ENCODE measurements at regions not wholly inside any gene's neighbourhood (a gene's known extent, or its start where the extent isn't known, plus 50 kb on each side); places are given as distances from the start of the nearest gene placed in this dataset.
"Not testable (repeated sequence)": the region's sequence is repeated elsewhere in the genome, so short reads cannot be mapped to it uniquely, and the experiment has no call there.

DNA sequence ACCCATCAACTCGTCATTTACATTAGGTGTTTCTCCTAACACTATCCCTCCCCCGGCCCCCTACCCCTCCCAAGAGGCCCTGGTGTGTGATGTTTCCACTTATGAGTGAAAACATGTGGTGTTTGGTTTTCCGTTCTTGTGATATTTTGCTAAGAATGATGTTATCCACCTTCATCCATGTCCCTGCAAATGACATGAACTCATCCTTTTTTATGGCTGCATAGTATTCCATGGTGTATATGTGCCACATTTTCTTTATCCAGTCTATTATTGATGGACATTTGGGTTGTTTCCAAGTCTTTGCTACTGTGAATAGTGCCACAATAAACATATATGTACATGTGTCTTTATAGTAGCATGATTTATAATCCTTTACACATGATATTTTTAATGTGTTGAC lies 1914.8 kb upstream of the RAG2 start:
- H3K27me3 ChIP-seq (replicated peaks in 1 of 2; ENCODE audit: control insufficient read depth in 2 of 2, extremely low read depth in 1 of 2, insufficient read depth in 2 of 2, low read length in 1 of 2); H3K27ac Mint-ChIP-seq; H3K4me1 ChIP-seq (ENCODE audit: control insufficient read depth in 1 of 2, extremely low read depth in 1 of 2, insufficient read depth in 2 of 2, low read length in 2 of 2); CTCF ChIA-PET; H3K36me3 Mint-ChIP-seq; POLR2A ChIA-PET; DNase-seq; H3K27ac ChIP-seq (ENCODE audit: low read length); H3K4me3 ChIP-seq (ENCODE audit: control insufficient read depth in 1 of 2, extremely low read depth in 1 of 2, low read length in 1 of 2); H3K27me3 Mint-ChIP-seq; ATAC-seq (replicated peaks in 1 of 4); H3K9me3 ChIP-seq; H3K36me3 ChIP-seq (ENCODE audit: control insufficient read depth in 2 of 2, extremely low read depth in 1 of 2, insufficient read depth in 1 of 2, low read length in 1 of 2); H3K4me3 Mint-ChIP-seq; H3K4me1 Mint-ChIP-seq: not testable (repeated sequence)
- no CpG with 5 or more reads among the region's 3 CpGs for WGBS (ENCODE audit: insufficient coverage)
- H3K9me3 Mint-ChIP-seq = peaks cover 12 to 24% (median 13%) of the 10 kb centered on the region in 3 donors

GRCh38 chr11:38510041-38510440 lies 1912.0 kb upstream of the RAG2 start:
- Mint-ChIP-seq H3K36me3 (no peaks in the 10 kb centered on the region), H3K4me3 (no peak overlapping the region), H3K27me3 (no peaks in the 10 kb centered on the region), H3K27ac (no peak overlapping the region), H3K4me1 (no peaks in the 10 kb centered on the region), H3K9me3 (peaks cover 0 to 21% (median 12%) of the 10 kb centered on the region in 3 donors)
- H3K27me3 ChIP-seq (replicated peaks in 1 of 2; ENCODE audit: control insufficient read depth in 2 of 2, extremely low read depth in 1 of 2, insufficient read depth in 2 of 2, low read length in 1 of 2) = no peaks in the 10 kb centered on the region
- no peak overlapping the region for H3K4me3 ChIP-seq (ENCODE audit: control insufficient read depth in 1 of 2, extremely low read depth in 1 of 2, low read length in 1 of 2)
- ChIA-PET POLR2A (no interaction called here), CTCF (no interaction called here)
- ATAC-seq (replicated peaks in 1 of 4) (no peak), DNase-seq (no peak)
- no peaks in the 10 kb centered on the region for H3K9me3 ChIP-seq
- no peaks in the 10 kb centered on the region for H3K4me1 ChIP-seq (ENCODE audit: control insufficient read depth in 1 of 2, extremely low read depth in 1 of 2, insufficient read depth in 2 of 2, low read length in 2 of 2)
- WGBS (ENCODE audit: insufficient coverage) = no CpG with 5 or more reads among the region's 2 CpGs
- no peaks in the 10 kb centered on the region for H3K36me3 ChIP-seq (ENCODE audit: control insufficient read depth in 2 of 2, extremely low read depth in 1 of 2, insufficient read depth in 1 of 2, low read length in 1 of 2)
- H3K27ac ChIP-seq (ENCODE audit: low read length) = no peak overlapping the region

DNA sequence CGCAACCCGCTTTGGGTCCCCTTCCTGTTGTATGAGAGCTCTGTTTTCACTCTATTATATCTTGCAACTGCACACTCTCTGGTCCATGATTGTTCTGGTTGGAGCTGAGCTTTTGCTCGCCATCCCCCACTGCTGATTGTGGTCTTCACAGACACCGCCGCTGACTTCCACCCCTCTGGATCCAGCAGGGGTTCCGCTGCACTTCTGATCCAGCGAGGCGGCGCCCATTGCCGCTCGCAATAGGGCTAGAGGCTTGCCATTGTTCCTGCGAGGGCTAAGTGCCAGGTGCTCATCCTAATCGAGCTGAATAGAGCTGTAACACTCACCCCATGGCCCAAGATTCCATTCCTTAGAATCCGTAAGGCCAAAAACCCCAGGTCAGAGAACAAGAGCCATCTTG lies 1905.8 kb upstream of the RAG2 start:
- ATAC-seq (replicated peaks in 1 of 4) (no peak), DNase-seq (no peak)
- H3K27me3 ChIP-seq (replicated peaks in 1 of 2; ENCODE audit: control insufficient read depth in 2 of 2, extremely low read depth in 1 of 2, insufficient read depth in 2 of 2, low read length in 1 of 2) = no peaks in the 10 kb centered on the region
- 92% methylated on average over 13 of the region's 14 CpGs for WGBS (ENCODE audit: insufficient coverage)
- H3K9me3 ChIP-seq = no peaks in the 10 kb centered on the region
- no peak overlapping the region for H3K4me3 Mint-ChIP-seq
- H3K27me3 Mint-ChIP-seq = no peaks in the 10 kb centered on the region
- H3K4me1 ChIP-seq (ENCODE audit: control insufficient read depth in 1 of 2, extremely low read depth in 1 of 2, insufficient read depth in 2 of 2, low read length in 2 of 2) = no peaks in the 10 kb centered on the region
- CTCF ChIA-PET = no interaction called here
- H3K36me3 Mint-ChIP-seq = no peaks in the 10 kb centered on the region
- H3K4me1 Mint-ChIP-seq = no peaks in the 10 kb centered on the region
- no peak overlapping the region for H3K4me3 ChIP-seq (ENCODE audit: control insufficient read depth in 1 of 2, extremely low read depth in 1 of 2, low read length in 1 of 2)
- H3K27ac Mint-ChIP-seq = no peak overlapping the region
- no peak overlapping the region for H3K27ac ChIP-seq (ENCODE audit: low read length)
- POLR2A ChIA-PET = no interaction called here
- H3K9me3 Mint-ChIP-seq = peaks cover 6 to 31% (median 12%) of the 10 kb centered on the region in 3 donors
- no peaks in the 10 kb centered on the region for H3K36me3 ChIP-seq (ENCODE audit: control insufficient read depth in 2 of 2, extremely low read depth in 1 of 2, insufficient read depth in 1 of 2, low read length in 1 of 2)

DNA sequence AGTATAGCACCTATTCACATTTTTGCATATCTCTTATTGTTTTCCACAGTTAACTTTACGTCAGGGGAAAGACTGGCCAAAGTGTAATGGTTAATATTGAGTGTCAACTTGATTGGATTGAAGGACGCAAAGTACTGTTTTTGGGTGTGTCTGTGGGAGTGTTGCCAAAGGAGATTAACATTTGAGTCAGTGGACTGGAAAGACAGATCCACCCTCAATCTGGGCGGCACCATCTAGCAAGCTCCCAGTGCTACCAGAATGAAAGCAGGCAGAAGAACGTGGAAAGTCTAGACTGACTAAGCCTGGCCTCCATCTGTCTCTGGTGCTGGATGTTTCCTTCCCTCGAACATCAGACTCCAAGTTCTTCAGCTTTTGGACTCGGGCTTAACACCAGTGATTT lies 1900.7 kb upstream of the RAG2 start:
- DNase-seq (no peak), ATAC-seq (replicated peaks in 1 of 4) (no peak)
- WGBS (ENCODE audit: insufficient coverage) = 76% methylated on average over 4 of the region's 6 CpGs
- Mint-ChIP-seq H3K27ac (no peak overlapping the region), H3K27me3 (no peaks in the 10 kb centered on the region), H3K4me1 (no peaks in the 10 kb centered on the region), H3K9me3 (peaks cover 15 to 30% (median 15%) of the 10 kb centered on the region in 3 donors), H3K36me3 (no peaks in the 10 kb centered on the region), H3K4me3 (no peak overlapping the region)
- ChIA-PET POLR2A (no interaction called here), CTCF (no interaction called here)
- no peak overlapping the region for H3K4me3 ChIP-seq (ENCODE audit: control insufficient read depth in 1 of 2, extremely low read depth in 1 of 2, low read length in 1 of 2)
- H3K9me3 ChIP-seq = no peaks in the 10 kb centered on the region
- no peak overlapping the region for H3K27ac ChIP-seq (ENCODE audit: low read length)
- no peaks in the 10 kb centered on the region for H3K36me3 ChIP-seq (ENCODE audit: control insufficient read depth in 2 of 2, extremely low read depth in 1 of 2, insufficient read depth in 1 of 2, low read length in 1 of 2)
- H3K27me3 ChIP-seq (replicated peaks in 1 of 2; ENCODE audit: control insufficient read depth in 2 of 2, extremely low read depth in 1 of 2, insufficient read depth in 2 of 2, low read length in 1 of 2) = no peaks in the 10 kb centered on the region
- H3K4me1 ChIP-seq (ENCODE audit: control insufficient read depth in 1 of 2, extremely low read depth in 1 of 2, insufficient read depth in 2 of 2, low read length in 2 of 2) = no peaks in the 10 kb centered on the region

DNA sequence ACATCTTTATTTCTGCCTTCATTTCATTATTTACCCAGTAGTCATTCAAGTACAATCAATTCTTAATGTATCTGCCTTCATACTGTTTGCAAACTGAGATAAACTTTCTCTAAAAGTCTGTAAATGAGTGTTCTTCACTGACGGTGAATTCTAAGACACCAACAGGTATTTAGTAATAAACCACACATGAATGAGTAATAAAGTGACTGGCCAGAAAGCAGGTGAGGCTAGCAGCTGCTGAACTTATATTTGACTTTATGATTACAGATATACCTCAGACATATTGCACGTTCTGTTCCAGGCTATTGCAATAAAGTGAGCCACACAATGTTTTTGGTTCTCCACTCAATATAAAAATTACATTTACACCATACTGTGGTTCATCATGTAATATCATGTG lies 1894.0 kb upstream of the RAG2 start:
- WGBS (ENCODE audit: insufficient coverage) = no CpG with 5 or more reads among the region's 2 CpGs
- ATAC-seq (replicated peaks in 1 of 4) (no peak), DNase-seq (no peak)
- H3K36me3 Mint-ChIP-seq = no peaks in the 10 kb centered on the region
- H3K4me3 ChIP-seq (ENCODE audit: control insufficient read depth in 1 of 2, extremely low read depth in 1 of 2, low read length in 1 of 2) = no peak overlapping the region
- no peak overlapping the region for H3K4me3 Mint-ChIP-seq
- no peaks in the 10 kb centered on the region for H3K27me3 Mint-ChIP-seq
- no peaks in the 10 kb centered on the region for H3K4me1 ChIP-seq (ENCODE audit: control insufficient read depth in 1 of 2, extremely low read depth in 1 of 2, insufficient read depth in 2 of 2, low read length in 2 of 2)
- ChIA-PET POLR2A (no interaction called here), CTCF (no interaction called here)
- H3K36me3 ChIP-seq (ENCODE audit: control insufficient read depth in 2 of 2, extremely low read depth in 1 of 2, insufficient read depth in 1 of 2, low read length in 1 of 2) = no peaks in the 10 kb centered on the region
- H3K9me3 ChIP-seq = no peaks in the 10 kb centered on the region
- H3K27ac ChIP-seq (ENCODE audit: low read length) = no peak overlapping the region
- H3K9me3 Mint-ChIP-seq = peaks cover 24 to 28% (median 24%) of the 10 kb centered on the region in 3 donors
- H3K4me1 Mint-ChIP-seq = no peaks in the 10 kb centered on the region
- no peak overlapping the region for H3K27ac Mint-ChIP-seq
- H3K27me3 ChIP-seq (replicated peaks in 1 of 2; ENCODE audit: control insufficient read depth in 2 of 2, extremely low read depth in 1 of 2, insufficient read depth in 2 of 2, low read length in 1 of 2) = no peaks in the 10 kb centered on the region

DNA sequence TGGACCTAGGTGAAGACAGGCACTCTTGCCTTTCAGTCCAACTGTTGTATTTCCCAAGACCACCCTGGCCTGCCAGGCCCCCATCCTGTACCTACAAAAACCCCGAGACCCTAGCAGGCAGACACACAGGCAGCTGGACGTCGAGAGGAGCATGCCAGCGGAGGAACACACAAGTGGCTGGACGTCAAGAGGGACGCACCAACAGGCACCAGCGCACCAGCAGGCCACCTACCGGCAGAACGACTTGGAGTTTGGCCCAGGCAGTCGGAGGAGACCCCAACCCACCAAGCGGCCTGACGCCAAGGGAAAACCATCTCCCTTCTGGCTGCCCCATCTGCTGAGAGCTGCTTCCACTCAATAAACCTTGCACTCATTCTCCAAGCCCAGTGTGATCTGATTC lies 1883.4 kb upstream of the RAG2 start:
- no peak overlapping the region for H3K27ac Mint-ChIP-seq
- H3K4me1 Mint-ChIP-seq = no peaks in the 10 kb centered on the region
- 91% methylated on average over 7 of the region's 12 CpGs for WGBS (ENCODE audit: insufficient coverage)
- ChIA-PET CTCF (no interaction called here), POLR2A (no interaction called here)
- no peak for DNase-seq
- Histone ChIP-seq H3K27ac (ENCODE audit: low read length) (no peak overlapping the region), H3K4me1 (ENCODE audit: control insufficient read depth in 1 of 2, extremely low read depth in 1 of 2, insufficient read depth in 2 of 2, low read length in 2 of 2) (no peaks in the 10 kb centered on the region), H3K36me3 (ENCODE audit: control insufficient read depth in 2 of 2, extremely low read depth in 1 of 2, insufficient read depth in 1 of 2, low read length in 1 of 2) (no peaks in the 10 kb centered on the region), H3K27me3 (replicated peaks in 1 of 2; ENCODE audit: control insufficient read depth in 2 of 2, extremely low read depth in 1 of 2, insufficient read depth in 2 of 2, low read length in 1 of 2) (no peaks in the 10 kb centered on the region), H3K4me3 (ENCODE audit: control insufficient read depth in 1 of 2, extremely low read depth in 1 of 2, low read length in 1 of 2) (no peak overlapping the region), H3K9me3 (no peaks in the 10 kb centered on the region)
- peaks cover 14 to 27% (median 14%) of the 10 kb centered on the region in 3 donors for H3K9me3 Mint-ChIP-seq
- no peaks in the 10 kb centered on the region for H3K27me3 Mint-ChIP-seq
- no peaks in the 10 kb centered on the region for H3K36me3 Mint-ChIP-seq
- no peak for ATAC-seq (replicated peaks in 1 of 4)
- no peak overlapping the region for H3K4me3 Mint-ChIP-seq

GRCh38 chr11:38476808-38477575 lies 1879.0 kb upstream of the RAG2 start:
- H3K4me1 Mint-ChIP-seq = no peaks in the 10 kb centered on the region
- no peak overlapping the region for H3K4me3 Mint-ChIP-seq
- H3K4me1 ChIP-seq (ENCODE audit: control insufficient read depth in 1 of 2, extremely low read depth in 1 of 2, insufficient read depth in 2 of 2, low read length in 2 of 2) = no peaks in the 10 kb centered on the region
- no peaks in the 10 kb centered on the region for H3K27me3 Mint-ChIP-seq
- 20% methylated on average over 1 of the region's 3 CpGs for WGBS (ENCODE audit: insufficient coverage)
- DNase-seq = no peak
- ChIA-PET POLR2A (no interaction called here), CTCF (no interaction called here)
- no peaks in the 10 kb centered on the region for H3K36me3 ChIP-seq (ENCODE audit: control insufficient read depth in 2 of 2, extremely low read depth in 1 of 2, insufficient read depth in 1 of 2, low read length in 1 of 2)
- H3K27ac ChIP-seq (ENCODE audit: low read length) = no peak overlapping the region
- H3K4me3 ChIP-seq (ENCODE audit: control insufficient read depth in 1 of 2, extremely low read depth in 1 of 2, low read length in 1 of 2) = no peak overlapping the region
- H3K27ac Mint-ChIP-seq = no peak overlapping the region
- ATAC-seq (replicated peaks in 1 of 4) = no peak
- no peaks in the 10 kb centered on the region for H3K36me3 Mint-ChIP-seq
- H3K9me3 Mint-ChIP-seq = peaks cover 10 to 15% (median 13%) of the 10 kb centered on the region in 3 donors
- no peaks in the 10 kb centered on the region for H3K9me3 ChIP-seq
- H3K27me3 ChIP-seq (replicated peaks in 1 of 2; ENCODE audit: control insufficient read depth in 2 of 2, extremely low read depth in 1 of 2, insufficient read depth in 2 of 2, low read length in 1 of 2) = no peaks in the 10 kb centered on the region

All from T-cell (primary cell).